Neural cell (in vitro differentiated cells): ENCODE measurements at regions not wholly inside any gene's neighbourhood (a gene's known extent, or its start where the extent isn't known, plus 50 kb on each side); places are given as distances from the start of the nearest gene placed in this dataset.

Experiments used
- H2AFZ ChIP-seq: fragments of 200-600, 300-800 bp; sonication (generic), shearing (Covaris generic); 2 replicates; pipeline ENCODE4 v1.6.0; 2014; ENCODE audit warnings: low read depth, mild to moderate bottlenecking, antibody characterized with exemption, low read length, moderate library complexity
- H3F3A ChIP-seq: fragments of 200-600 bp; shearing (Covaris generic); 2 replicates; pipeline ENCODE4 v1.6.1; 2016; ENCODE audit warnings: mild to moderate bottlenecking, moderate library complexity, mixed read lengths, antibody characterized with exemption, low read length; ENCODE audit not compliant: insufficient read depth, poor library complexity, severe bottlenecking
- H3K27ac ChIP-seq: fragments of 200-600, 300-800 bp; sonication (generic), shearing (Covaris generic); 2 replicates; pipeline ENCODE4 v1.5.1; 2014; ENCODE audit warnings: mild to moderate bottlenecking, low read length, moderate library complexity
- H3K27me3 ChIP-seq: fragments of 300-800, 200-600 bp; sonication (generic), shearing (Covaris generic); 2 replicates; pipeline ENCODE4 v1.6.0; 2014; ENCODE audit warnings: mild to moderate bottlenecking, low read depth, low read length, moderate library complexity; ENCODE audit not compliant: insufficient read depth
- H3K36me3 ChIP-seq: fragments of 300-800, 200-600 bp; sonication (generic), shearing (Covaris generic); 2 replicates; pipeline ENCODE4 v1.5.1; 2014; ENCODE audit warnings: mild to moderate bottlenecking, antibody characterized with exemption, low read length, moderate library complexity; ENCODE audit not compliant: insufficient read depth
- H3K4me2 ChIP-seq: fragments of 300-800, 200-600 bp; sonication (generic), shearing (Covaris generic); 2 replicates; pipeline ENCODE4 v1.6.0; 2014; ENCODE audit warnings: mild to moderate bottlenecking, low read length
- H3K4me3 ChIP-seq: fragments of 300-800, 200-600 bp; sonication (generic), shearing (Covaris generic); 2 replicates; pipeline ENCODE4 v1.5.1; 2014; ENCODE audit warnings: mild to moderate bottlenecking, low read length, moderate library complexity
- H3K79me2 ChIP-seq: fragments of 200-600 bp; shearing (Covaris generic); replicated peaks from 2 replicates; pipeline ENCODE4 v1.6.0; 2014; ENCODE audit warnings: mild to moderate bottlenecking, low read length, moderate library complexity; ENCODE audit not compliant: insufficient read depth
- H3K9ac ChIP-seq: fragments of 300-800, 200-600 bp; sonication (generic), shearing (Covaris generic); 2 replicates; pipeline ENCODE4 v1.6.1; 2016; ENCODE audit warnings: mild to moderate bottlenecking, low read length, mixed read lengths
- H3K9me2 ChIP-seq: fragments of 200-600 bp; shearing (Covaris generic); 2 replicates; pipeline ENCODE4 v1.6.1; 2016; ENCODE audit warnings: mild to moderate bottlenecking, low read length, mixed read lengths; ENCODE audit not compliant: insufficient read depth
- H3K9me3 ChIP-seq: fragments of 200-600, 300-800 bp; sonication (generic), shearing (Covaris generic); 2 replicates; pipeline ENCODE4 v1.6.1; 2016; ENCODE audit warnings: mild to moderate bottlenecking, mixed run types, low read length, moderate library complexity, mixed read lengths
- H4K20me1 ChIP-seq: fragments of 200-600 bp; shearing (Covaris generic); 2 replicates; pipeline ENCODE4 v1.6.1; 2016; ENCODE audit warnings: mild to moderate bottlenecking, mixed run types; ENCODE audit not compliant: insufficient read depth
- EP300 ChIP-seq: fragments of 450-650 bp; conservative IDR thresholded peaks from 2 replicates; pipeline ENCODE4 v1.6.1; 2014; ENCODE audit warnings: antibody characterized with exemption, mild to moderate bottlenecking, moderate library complexity; ENCODE audit not compliant: poor library complexity, severe bottlenecking
- EZH2 ChIP-seq: fragments of 200-600, 300-800 bp; shearing (Covaris generic), sonication (generic); IDR thresholded peaks from 2 replicates; pipeline ENCODE4 v1.6.1; 2014; ENCODE audit warnings: antibody characterized with exemption, low read length, borderline replicate concordance, mild to moderate bottlenecking; ENCODE audit not compliant: insufficient read depth, poor library complexity, severe bottlenecking
- MXI1 ChIP-seq: fragments of 450-650 bp; conservative IDR thresholded peaks from 2 replicates; pipeline ENCODE4 v1.6.1; 2014; ENCODE audit warnings: antibody characterized with exemption, mild to moderate bottlenecking; ENCODE audit not compliant: poor library complexity, severe bottlenecking
- POLR2AphosphoS5 ChIP-seq: IDR thresholded peaks from 2 replicates; pipeline ENCODE4 v1.6.1; 2012
- RAD21 ChIP-seq: fragments of 450-650 bp; conservative IDR thresholded peaks from 2 replicates; pipeline ENCODE4 v1.6.1; 2014; ENCODE audit warnings: antibody characterized with exemption, mild to moderate bottlenecking, moderate library complexity
- SMC3 ChIP-seq: fragments of 450-650 bp; conservative IDR thresholded peaks from 2 replicates; pipeline ENCODE4 v1.6.1; 2014; ENCODE audit warnings: antibody characterized with exemption, mild to moderate bottlenecking, moderate library complexity; ENCODE audit not compliant: poor library complexity
- TAF1 ChIP-seq: IDR thresholded peaks from 2 replicates; pipeline ENCODE4 v1.6.1; 2012; ENCODE audit warnings: low read depth
- TF ChIP-seq, protein P1 (sequence below): IDR thresholded peaks from 2 replicates; pipeline ENCODE4 v1.6.1; 2012; ENCODE audit warnings: borderline replicate concordance
- TF ChIP-seq, protein P2 (sequence below): fragments of 450-650 bp; IDR thresholded peaks from 2 replicates; pipeline ENCODE4 v1.5.1; 2014; ENCODE audit warnings: antibody characterized with exemption, mild to moderate bottlenecking, moderate library complexity; ENCODE audit not compliant: poor library complexity, severe bottlenecking

DNA sequence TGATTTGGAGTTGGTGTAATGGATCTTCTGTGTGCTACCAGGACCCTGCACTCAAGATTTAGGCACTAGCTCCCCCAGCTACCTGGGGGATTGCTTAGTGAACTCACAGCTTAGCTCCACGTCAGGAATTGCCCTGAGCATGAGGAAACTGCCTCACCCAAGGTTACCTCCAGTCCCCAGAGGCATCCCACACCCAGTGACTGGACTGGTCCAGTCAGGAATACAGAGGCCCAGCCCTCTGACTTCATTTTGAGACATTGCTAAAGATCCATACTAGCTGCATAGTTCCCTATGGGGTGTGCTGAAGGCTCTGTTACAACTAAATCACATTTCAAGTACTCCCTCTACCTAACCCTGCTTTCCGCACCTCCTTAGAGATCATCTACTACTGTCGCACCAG is 364.7 kb downstream of the EFNA5 start:
- Histone ChIP-seq H4K20me1 (no peaks in the 10 kb centered on the region), H3K79me2 (no peaks in the 10 kb centered on the region), H3K36me3 (no peaks in the 10 kb centered on the region), H3K4me3 (no peak overlapping the region), H3F3A (no peaks in the 10 kb centered on the region), H3K27ac (no peak overlapping the region), H2AFZ (no peak overlapping the region), H3K27me3 (no peaks in the 10 kb centered on the region), H3K9me2 (no peaks in the 10 kb centered on the region), H3K9me3 (no peaks in the 10 kb centered on the region), H3K4me2 (no peak overlapping the region), H3K9ac (no peak overlapping the region)
- no peak for TF ChIP-seq MXI1
- TF ChIP-seq TAF1: no peak
- no peak for TF ChIP-seq EZH2
- TF ChIP-seq POLR2AphosphoS5: no peak
- TF ChIP-seq EP300: no peak
- no peak for TF ChIP-seq SMC3
- TF ChIP-seq RAD21: no peak
- TF ChIP-seq, protein P1, sequence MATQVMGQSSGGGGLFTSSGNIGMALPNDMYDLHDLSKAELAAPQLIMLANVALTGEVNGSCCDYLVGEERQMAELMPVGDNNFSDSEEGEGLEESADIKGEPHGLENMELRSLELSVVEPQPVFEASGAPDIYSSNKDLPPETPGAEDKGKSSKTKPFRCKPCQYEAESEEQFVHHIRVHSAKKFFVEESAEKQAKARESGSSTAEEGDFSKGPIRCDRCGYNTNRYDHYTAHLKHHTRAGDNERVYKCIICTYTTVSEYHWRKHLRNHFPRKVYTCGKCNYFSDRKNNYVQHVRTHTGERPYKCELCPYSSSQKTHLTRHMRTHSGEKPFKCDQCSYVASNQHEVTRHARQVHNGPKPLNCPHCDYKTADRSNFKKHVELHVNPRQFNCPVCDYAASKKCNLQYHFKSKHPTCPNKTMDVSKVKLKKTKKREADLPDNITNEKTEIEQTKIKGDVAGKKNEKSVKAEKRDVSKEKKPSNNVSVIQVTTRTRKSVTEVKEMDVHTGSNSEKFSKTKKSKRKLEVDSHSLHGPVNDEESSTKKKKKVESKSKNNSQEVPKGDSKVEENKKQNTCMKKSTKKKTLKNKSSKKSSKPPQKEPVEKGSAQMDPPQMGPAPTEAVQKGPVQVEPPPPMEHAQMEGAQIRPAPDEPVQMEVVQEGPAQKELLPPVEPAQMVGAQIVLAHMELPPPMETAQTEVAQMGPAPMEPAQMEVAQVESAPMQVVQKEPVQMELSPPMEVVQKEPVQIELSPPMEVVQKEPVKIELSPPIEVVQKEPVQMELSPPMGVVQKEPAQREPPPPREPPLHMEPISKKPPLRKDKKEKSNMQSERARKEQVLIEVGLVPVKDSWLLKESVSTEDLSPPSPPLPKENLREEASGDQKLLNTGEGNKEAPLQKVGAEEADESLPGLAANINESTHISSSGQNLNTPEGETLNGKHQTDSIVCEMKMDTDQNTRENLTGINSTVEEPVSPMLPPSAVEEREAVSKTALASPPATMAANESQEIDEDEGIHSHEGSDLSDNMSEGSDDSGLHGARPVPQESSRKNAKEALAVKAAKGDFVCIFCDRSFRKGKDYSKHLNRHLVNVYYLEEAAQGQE: no peak

DNA sequence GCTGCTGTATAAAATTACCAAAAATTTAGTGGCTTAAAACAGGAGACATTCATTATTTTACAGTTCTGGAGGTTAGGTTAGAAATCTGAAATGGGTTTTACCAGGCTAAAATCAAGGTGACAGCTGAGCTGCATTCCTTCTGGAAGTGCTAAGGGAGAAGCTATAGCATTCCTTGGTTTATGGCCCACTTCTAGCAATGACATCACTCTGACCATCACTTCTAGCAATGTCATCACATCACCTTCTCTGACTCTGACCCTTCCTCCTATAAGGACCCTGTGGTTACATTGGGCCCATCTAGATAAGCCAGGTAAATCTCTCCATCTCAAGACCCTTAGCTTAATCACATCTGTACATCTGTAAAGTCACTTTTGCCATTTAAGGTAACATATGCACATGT is 366.1 kb downstream of the EFNA5 start:
- Histone ChIP-seq H3K9ac (no peak overlapping the region), H2AFZ (no peak overlapping the region), H3K4me2 (no peak overlapping the region), H3K79me2 (no peaks in the 10 kb centered on the region), H3K27me3 (no peaks in the 10 kb centered on the region), H3K36me3 (no peaks in the 10 kb centered on the region), H3K9me2 (no peaks in the 10 kb centered on the region), H3K27ac (no peak overlapping the region), H3K4me3 (no peak overlapping the region), H3K9me3 (no peaks in the 10 kb centered on the region), H3F3A (no peaks in the 10 kb centered on the region), H4K20me1 (no peaks in the 10 kb centered on the region)
- TF ChIP-seq, protein P1: no peak
- no peak for TF ChIP-seq MXI1
- no peak for TF ChIP-seq RAD21
- no peak for TF ChIP-seq EP300
- TF ChIP-seq, protein P2, sequence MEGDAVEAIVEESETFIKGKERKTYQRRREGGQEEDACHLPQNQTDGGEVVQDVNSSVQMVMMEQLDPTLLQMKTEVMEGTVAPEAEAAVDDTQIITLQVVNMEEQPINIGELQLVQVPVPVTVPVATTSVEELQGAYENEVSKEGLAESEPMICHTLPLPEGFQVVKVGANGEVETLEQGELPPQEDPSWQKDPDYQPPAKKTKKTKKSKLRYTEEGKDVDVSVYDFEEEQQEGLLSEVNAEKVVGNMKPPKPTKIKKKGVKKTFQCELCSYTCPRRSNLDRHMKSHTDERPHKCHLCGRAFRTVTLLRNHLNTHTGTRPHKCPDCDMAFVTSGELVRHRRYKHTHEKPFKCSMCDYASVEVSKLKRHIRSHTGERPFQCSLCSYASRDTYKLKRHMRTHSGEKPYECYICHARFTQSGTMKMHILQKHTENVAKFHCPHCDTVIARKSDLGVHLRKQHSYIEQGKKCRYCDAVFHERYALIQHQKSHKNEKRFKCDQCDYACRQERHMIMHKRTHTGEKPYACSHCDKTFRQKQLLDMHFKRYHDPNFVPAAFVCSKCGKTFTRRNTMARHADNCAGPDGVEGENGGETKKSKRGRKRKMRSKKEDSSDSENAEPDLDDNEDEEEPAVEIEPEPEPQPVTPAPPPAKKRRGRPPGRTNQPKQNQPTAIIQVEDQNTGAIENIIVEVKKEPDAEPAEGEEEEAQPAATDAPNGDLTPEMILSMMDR: no peak
- TF ChIP-seq TAF1: no peak
- TF ChIP-seq POLR2AphosphoS5: no peak
- no peak for TF ChIP-seq SMC3
- no peak for TF ChIP-seq EZH2
